Fibroblast of mammary gland (primary cell): ENCODE measurements at regions not wholly inside any gene's neighbourhood (a gene's known extent, or its start where the extent isn't known, plus 50 kb on each side); places are given as distances from the start of the nearest gene placed in this dataset.

Experiments
- DNase-seq: peaks from one replicate; pipeline ENCODE4 v3.0.0-alpha.2; 2010; ENCODE audit warnings: low read depth
- H3K4me3 ChIP-seq: 2 replicates; pipeline ENCODE4 v1.5.1; 2011; ENCODE audit warnings: low read depth, mild to moderate bottlenecking, low read length, moderate library complexity; ENCODE audit not compliant: control insufficient read depth
- CTCF ChIP-seq: conservative IDR thresholded peaks from 2 replicates; pipeline ENCODE4 v1.5.1; 2011; ENCODE audit warnings: low read depth, low read length, inconsistent platforms; ENCODE audit not compliant: control insufficient read depth, insufficient read depth

- TF ChIP-seq CTCF: no peak
- DNase-seq: no peak
- no peak overlapping the region for H3K4me3 ChIP-seq
Observed at GRCh38 chr2:129376426-129377077, 602.9 kb upstream of the RAB6C start.

- no peak for TF ChIP-seq CTCF
- H3K4me3 ChIP-seq: no peak overlapping the region
- DNase-seq: no peak
Observed at GRCh38 chr2:129377078-129377469, 602.4 kb upstream of the RAB6C start.

- TF ChIP-seq CTCF: no peak
- no peak for DNase-seq
- no peak overlapping the region for H3K4me3 ChIP-seq
Observed at GRCh38 chr2:129378186-129378585, 601.3 kb upstream of the RAB6C start.

- no peak for TF ChIP-seq CTCF
- no peak for DNase-seq
- no peak overlapping the region for H3K4me3 ChIP-seq
Observed at GRCh38 chr2:129379411-129379810, 600.1 kb upstream of the RAB6C start.

GRCh38 chr2:129381789-129382188, 597.7 kb upstream of the RAB6C start:
- no peak for DNase-seq
- no peak overlapping the region for H3K4me3 ChIP-seq
- no peak for TF ChIP-seq CTCF

GRCh38 chr2:129388870-129389269, 590.6 kb upstream of the RAB6C start:
- no peak overlapping the region for H3K4me3 ChIP-seq
- TF ChIP-seq CTCF: no peak
- DNase-seq: no peak

- DNase-seq: no peak
- no peak overlapping the region for H3K4me3 ChIP-seq
- TF ChIP-seq CTCF: no peak
Observed at GRCh38 chr2:129393816-129394215, 585.6 kb upstream of the RAB6C start.
